Liver (tissue), 3 donors: ENCODE measurements at regions not wholly inside any gene's neighbourhood (a gene's known extent, or its start where the extent isn't known, plus 50 kb on each side); places are given as distances from the start of the nearest gene placed in this dataset.

Experiments
- ATF3 ChIP-seq: IDR thresholded peaks from 2 replicates; pipeline ENCODE4 v1.6.1; 2016; ENCODE audit warnings: antibody characterized with exemption
- CTCF ChIP-seq: fragments of 150-350 bp; IDR thresholded peaks from 2 replicates; pipeline ENCODE4 v1.5.1; 2017; ENCODE audit warnings: improper control_type of control experiment, low read depth, low read length; ENCODE audit not compliant: missing input control
- EGR1 ChIP-seq, 2 donors: IDR thresholded peaks; 2 replicates each; pipeline ENCODE4 v1.6.1; 2016 to 2018; ENCODE audit warnings: antibody characterized with exemption in 2 of 2, low read depth in 2 of 2
- FOXA1 ChIP-seq: IDR thresholded peaks from 2 replicates; pipeline ENCODE4 v1.6.1; 2016; ENCODE audit warnings: antibody characterized with exemption
- GABPA ChIP-seq, 2 donors: IDR thresholded peaks in 1 of 2; conservative IDR thresholded peaks in 1 of 2; 2 replicates each; pipeline ENCODE4 v1.6.1; 2016; ENCODE audit warnings: antibody characterized with exemption in 2 of 2, mild to moderate bottlenecking in 1 of 2, moderate library complexity in 1 of 2
- HNF4A ChIP-seq, 2 donors: conservative IDR thresholded peaks; 2 replicates each; pipeline ENCODE4 v1.6.1; 2016; ENCODE audit warnings: antibody characterized with exemption in 2 of 2, mild to moderate bottlenecking in 2 of 2
- HNF4G ChIP-seq: IDR thresholded peaks from 2 replicates; pipeline ENCODE4 v1.6.1; 2016; ENCODE audit warnings: antibody characterized with exemption
- MAX ChIP-seq: IDR thresholded peaks from 2 replicates; pipeline ENCODE4 v1.6.1; 2016; ENCODE audit warnings: antibody characterized with exemption
- RAD21 ChIP-seq, 2 donors: IDR thresholded peaks; 2 replicates each; pipeline ENCODE4 v1.6.1; 2016; ENCODE audit warnings: antibody characterized with exemption in 2 of 2, mild to moderate bottlenecking in 2 of 2
- REST ChIP-seq: IDR thresholded peaks from 2 replicates; pipeline ENCODE4 v1.6.1; 2016; ENCODE audit warnings: antibody characterized with exemption, mild to moderate bottlenecking
- RXRA ChIP-seq, 2 donors: IDR thresholded peaks; 2 replicates each; pipeline ENCODE4 v1.6.1; 2017 to 2018; ENCODE audit warnings: antibody characterized with exemption in 2 of 2, mild to moderate bottlenecking in 1 of 2
- SP1 ChIP-seq: IDR thresholded peaks from 2 replicates; pipeline ENCODE4 v1.6.1; 2018; ENCODE audit warnings: antibody characterized with exemption, mild to moderate bottlenecking
- TAF1 ChIP-seq: conservative IDR thresholded peaks from 2 replicates; pipeline ENCODE4 v1.6.1; 2016; ENCODE audit warnings: antibody characterized with exemption, mild to moderate bottlenecking
- ZBTB33 ChIP-seq: IDR thresholded peaks from 2 replicates; pipeline ENCODE4 v1.6.1; 2016; ENCODE audit warnings: antibody characterized with exemption
- donor health status: healthy.
- donor health status: healthy.

GRCh38 chr4:36757580-36758311 is 476.3 kb downstream of the DTHD1 start:
- no peak for TF ChIP-seq CTCF
- TF ChIP-seq ZBTB33: no peak
- no peak for TF ChIP-seq GABPA (IDR thresholded peaks at IDR 0.05 in 1 of 2, conservative IDR thresholded peaks at IDR 0.05 in 1 of 2)
- no peak for TF ChIP-seq RXRA (IDR thresholded peaks at IDR 0.05)
- no peak for TF ChIP-seq EGR1 (IDR thresholded peaks at IDR 0.05; ENCODE audit: low read depth in 2 of 2)
- TF ChIP-seq HNF4G: no peak
- no peak for TF ChIP-seq RAD21 (IDR thresholded peaks at IDR 0.05)
- no peak for TF ChIP-seq ATF3
- TF ChIP-seq MAX: no peak
- no peak for TF ChIP-seq TAF1
- no peak for TF ChIP-seq SP1
- no peak for TF ChIP-seq REST
- TF ChIP-seq FOXA1: no peak
- TF ChIP-seq HNF4A (conservative IDR thresholded peaks at IDR 0.05): no peak
